ENCODE measurements at regions not wholly inside any gene's neighbourhood (a gene's known extent, or its start where the extent isn't known, plus 50 kb on each side); places are given as distances from the start of the nearest gene placed in this dataset.
"Not testable (repeated sequence)": the region's sequence is repeated elsewhere in the genome, so short reads cannot be mapped to it uniquely, and the experiment has no call there.

- Histone ChIP-seq H3K4me3 (no peak overlapping the region), H3K27me3 (no peaks in the 10 kb centered on the region), H3K27ac (no peak overlapping the region), H3K36me3 (no peaks in the 10 kb centered on the region), H3K4me1 (no peaks in the 10 kb centered on the region), H3K9me3 (peaks cover 0 to 14% of the 10 kb centered on the region in 2 donors)
- intact Hi-C loops (cut with DNase I; ENCODE audit: low total_unique reads): no loop called here
- DNase-seq (ENCODE audit: low spot score in 2 of 2): no peak
- TF ChIP-seq CTCF (IDR thresholded peaks at IDR 0.05) (no peak), POLR2A (IDR thresholded peaks at IDR 0.05) (no peak), POLR2AphosphoS5 (IDR thresholded peaks at IDR 0.05) (no peak)
Observed at GRCh38 chr4:66160606-66161005, 490.3 kb upstream of the EPHA5 start.

GRCh38 chr4:66157594-66157993 is 487.3 kb upstream of the EPHA5 start:
- Histone ChIP-seq H3K9me3 (no peaks in the 10 kb centered on the region), H3K36me3 (no peaks in the 10 kb centered on the region), H3K4me3 (no peak overlapping the region), H3K4me1 (no peaks in the 10 kb centered on the region), H3K27ac (no peak overlapping the region), H3K27me3 (no peaks in the 10 kb centered on the region)
- DNase-seq (ENCODE audit: low spot score in 2 of 2): no peak
- intact Hi-C loops (cut with DNase I; ENCODE audit: low total_unique reads): no loop called here
- TF ChIP-seq CTCF (IDR thresholded peaks at IDR 0.05): no peak
- no peak for TF ChIP-seq POLR2AphosphoS5 (IDR thresholded peaks at IDR 0.05)

- no peaks in the 10 kb centered on the region for H3K9me3 ChIP-seq
- H3K4me3 ChIP-seq: no peak overlapping the region
- no peak for TF ChIP-seq CTCF (IDR thresholded peaks at IDR 0.05)
- TF ChIP-seq POLR2AphosphoS5 (IDR thresholded peaks at IDR 0.05): no peak
- TF ChIP-seq POLR2A (IDR thresholded peaks at IDR 0.05): no peak
- DNase-seq (ENCODE audit: low spot score in 2 of 2): no peak
- no peaks in the 10 kb centered on the region for H3K4me1 ChIP-seq
- no peak overlapping the region for H3K27ac ChIP-seq
- no peaks in the 10 kb centered on the region for H3K27me3 ChIP-seq
- no peaks in the 10 kb centered on the region for H3K36me3 ChIP-seq
- intact Hi-C loops (cut with DNase I; ENCODE audit: low total_unique reads): no loop called here
Observed at GRCh38 chr4:66130042-66130441, 459.8 kb upstream of the EPHA5 start.

GRCh38 chr4:66123831-66124413 is 453.6 kb upstream of the EPHA5 start:
- DNase-seq (ENCODE audit: low spot score in 2 of 2): no peak
- no peaks in the 10 kb centered on the region for H3K36me3 ChIP-seq
- no peak overlapping the region for H3K4me3 ChIP-seq
- no peaks in the 10 kb centered on the region for H3K9me3 ChIP-seq
- no peak overlapping the region for H3K27ac ChIP-seq
- TF ChIP-seq POLR2A (IDR thresholded peaks at IDR 0.05) (no peak), POLR2AphosphoS5 (IDR thresholded peaks at IDR 0.05) (no peak), CTCF (IDR thresholded peaks at IDR 0.05) (no peak)
- intact Hi-C loops (cut with DNase I; ENCODE audit: low total_unique reads): no loop called here
- no peaks in the 10 kb centered on the region for H3K27me3 ChIP-seq
- H3K4me1 ChIP-seq: no peaks in the 10 kb centered on the region

- TF ChIP-seq POLR2A (IDR thresholded peaks at IDR 0.05) (no peak), CTCF (IDR thresholded peaks at IDR 0.05) (no peak)
- Histone ChIP-seq H3K9me3 (no peaks in the 10 kb centered on the region), H3K4me3 (no peak overlapping the region)
Observed at GRCh38 chr4:66123190-66123589, 452.9 kb upstream of the EPHA5 start.

GRCh38 chr4:66115231-66115630 is 444.9 kb upstream of the EPHA5 start:
- intact Hi-C loops (cut with DNase I; ENCODE audit: low total_unique reads): loop anchor here (10.0 kb wide), 1 partner anchor 490 kb away; no protein-coding TSS in a partner anchor
- not testable (repeated sequence) for H3K4me3 ChIP-seq; H3K4me1 ChIP-seq; H3K27ac ChIP-seq; H3K36me3 ChIP-seq; H3K9me3 ChIP-seq; H3K27me3 ChIP-seq; DNase-seq (ENCODE audit: low spot score in 2 of 2)

More at GRCh38 chr4:66123190-66123589, 452.9 kb upstream of the EPHA5 start:
- H3K27ac ChIP-seq: no peak overlapping the region
- H3K27me3 ChIP-seq: no peaks in the 10 kb centered on the region
- no peaks in the 10 kb centered on the region for H3K36me3 ChIP-seq
- no peak for DNase-seq (ENCODE audit: low spot score in 2 of 2)
- intact Hi-C loops (cut with DNase I; ENCODE audit: low total_unique reads): no loop called here
- no peaks in the 10 kb centered on the region for H3K4me1 ChIP-seq

Measured in breast epithelium (tissue), 4 donors.